ENCODE measurements at regions not wholly inside any gene's neighbourhood (a gene's known extent, or its start where the extent isn't known, plus 50 kb on each side); places are given as distances from the start of the nearest gene placed in this dataset.

GRCh38 chr4:62471021-62471420, 1270.9 kb downstream of the ADGRL3 start:
- no CpG with 5 or more reads among the region's 1 CpG for WGBS, 2 experiments (ENCODE audit: extremely low coverage in 2 of 2, insufficient read length in 1 of 2)
- TF ChIP-seq MXI1 (IDR thresholded peaks at IDR 0.05; ENCODE audit: borderline replicate concordance, low read depth, low read length) (no peak), POLR2A (IDR thresholded peaks at IDR 0.05; ENCODE audit: low read depth, low read length) (no peak), RCOR1 (IDR thresholded peaks at IDR 0.05; ENCODE audit: insufficient replicate concordance, low read length) (no peak), FOS (IDR thresholded peaks at IDR 0.05; ENCODE audit: low read depth, low read length) (no peak), CHD1 (IDR thresholded peaks at IDR 0.05; ENCODE audit: low read depth, low read length) (no peak)
- Histone ChIP-seq H2AK9ac (replicated peaks; ENCODE audit: low read depth, low read length, poor library complexity) (no peak overlapping the region), H3K27ac (ENCODE audit: insufficient read depth, low read length) (no peak overlapping the region), H4K20me1 (ENCODE audit: insufficient read depth, low read length) (no peaks in the 10 kb centered on the region), H3K36me3 (ENCODE audit: control insufficient read depth, insufficient read depth, low read length) (no peaks in the 10 kb centered on the region), H2BK120ac (ENCODE audit: low read depth, low read length) (no peak overlapping the region), H4K5ac (ENCODE audit: low read depth, low read length) (no peak overlapping the region), H3K9ac (ENCODE audit: low read depth, low read length) (no peak overlapping the region), H3K23ac (ENCODE audit: low read depth, low read length) (no peak overlapping the region), H3K14ac (replicated peaks; ENCODE audit: low read depth, low read length) (no peak overlapping the region), H4K91ac (ENCODE audit: insufficient read depth, low read depth, low read length) (no peak overlapping the region), H3K79me1 (ENCODE audit: low read depth in 1 of 2, low read length in 2 of 2) (no peaks in the 10 kb centered on the region), H3K4me1 (ENCODE audit: control insufficient read depth, insufficient read depth, low read length) (no peaks in the 10 kb centered on the region), H2BK15ac (ENCODE audit: low read depth, low read length) (no peak overlapping the region), H3K27me3 (ENCODE audit: control insufficient read depth, insufficient read depth, low read length) (no peaks in the 10 kb centered on the region), H3K4me2 (ENCODE audit: low read depth, low read length) (no peak overlapping the region), H3K9me1 (ENCODE audit: insufficient read depth, low read length) (no peaks in the 10 kb centered on the region), H4K8ac (ENCODE audit: low read depth in 2 of 2, low read length in 2 of 2) (no peak overlapping the region), H3K18ac (ENCODE audit: low read depth, low read length) (no peak overlapping the region), H2AK5ac (ENCODE audit: low read depth, low read length) (no peak overlapping the region), H2BK20ac (ENCODE audit: low read depth, low read length) (no peak overlapping the region), H3K4me3 (ENCODE audit: insufficient read depth, low read depth, low read length) (no peak overlapping the region), H2AFZ (replicated peaks; ENCODE audit: low read length, poor library complexity) (no peak overlapping the region), H3K9me3 (ENCODE audit: control insufficient read depth, insufficient read depth, low read length) (peaks cover 5% of the 10 kb centered on the region), H3K56ac (ENCODE audit: extremely low read depth, insufficient read depth, low read length) (no peak overlapping the region), H2BK5ac (ENCODE audit: low read depth, low read length, poor library complexity, severe bottlenecking) (no peak overlapping the region), H3K4ac (ENCODE audit: low read depth, low read length) (no peak overlapping the region)
- ChIA-PET POLR2A (ENCODE audit: unreplicated experiment) (no interaction called here), CTCF (interaction anchor here (0.7 kb wide), 1 partner anchor 362 kb away, joined by 3 read pairs; no protein-coding TSS in a partner anchor)
- ATAC-seq (ENCODE audit: low read depth) = no peak
- intact Hi-C loops (cut with micrococcal nuclease) = no loop called here
- no peak for DNase-seq
- in situ Hi-C loops (cut with MboI; ENCODE audit: low sequenced_read_pairs) = no loop called here
- BruUV-seq (replicated peaks) = no TSS peak
- dilution Hi-C loops (cut with HindIII; ENCODE audit: low sequenced_read_pairs, unreplicated experiment) = no loop called here

Data from IMR-90 (cell line).